HEK293T (cell line): ENCODE measurements at regions not wholly inside any gene's neighbourhood (a gene's known extent, or its start where the extent isn't known, plus 50 kb on each side); places are given as distances from the start of the nearest gene placed in this dataset.

ENCODE experiments used
- CTCF ChIA-PET: fragments of 350-600 bp; formaldehyde crosslinking; extraction: SDS; loops from one replicate; lab custom pipeline; 2021; ENCODE audit warnings: antibody characterized with exemption, inconsistent platforms; lab: Yijun Ruan, JAX
- POLR2A ChIA-PET: fragments of 350-600 bp; formaldehyde crosslinking; extraction: SDS; loops from one replicate; lab custom pipeline; 2020; ENCODE audit warnings: antibody characterized with exemption, inconsistent platforms; lab: Yijun Ruan, JAX
- DNase-seq: peaks from one replicate; pipeline ENCODE4 v3.0.0; 2012; ENCODE audit warnings: mixed read lengths; ENCODE audit errors: extremely low spot score
- ARNT ChIP-seq: fragments of 450-650 bp; IDR thresholded peaks from 2 replicates; pipeline ENCODE4 v1.6.1; 2017; ENCODE audit warnings: mild to moderate bottlenecking
- BHLHE40 ChIP-seq: fragments of 450-650 bp; IDR thresholded peaks from 2 replicates; pipeline ENCODE4 v1.6.1; 2016; ENCODE audit warnings: mild to moderate bottlenecking, moderate library complexity, borderline replicate concordance
- CTBP1 ChIP-seq: fragments of 450-650 bp; IDR thresholded peaks from 2 replicates; pipeline ENCODE4 v1.6.1; 2016; ENCODE audit warnings: borderline replicate concordance
- ELF4 ChIP-seq: fragments of 450-650 bp; IDR thresholded peaks from 2 replicates; pipeline ENCODE4 v1.6.1; 2017; ENCODE audit warnings: antibody characterized with exemption
- FOXA1 ChIP-seq: fragments of 450-650 bp; IDR thresholded peaks from 2 replicates; pipeline ENCODE4 v1.6.1; 2016; ENCODE audit warnings: mild to moderate bottlenecking
- FOXK2 ChIP-seq: fragments of 450-650 bp; IDR thresholded peaks from 2 replicates; pipeline ENCODE4 v1.6.1; 2016; ENCODE audit warnings: mild to moderate bottlenecking
- FOXM1 ChIP-seq: fragments of 450-650 bp; IDR thresholded peaks from 2 replicates; pipeline ENCODE4 v1.6.1; 2017; ENCODE audit warnings: mild to moderate bottlenecking, borderline replicate concordance
- HDGF ChIP-seq: fragments of 450-650 bp; IDR thresholded peaks from 2 replicates; pipeline ENCODE4 v1.6.1; 2017; ENCODE audit warnings: antibody characterized with exemption, borderline replicate concordance
- L3MBTL2 ChIP-seq: fragments of 450-650 bp; conservative IDR thresholded peaks from 2 replicates; pipeline ENCODE4 v1.6.1; 2016; ENCODE audit warnings: mild to moderate bottlenecking
- LEF1 ChIP-seq: fragments of 450-650 bp; IDR thresholded peaks from 2 replicates; pipeline ENCODE4 v1.6.1; 2017; ENCODE audit warnings: mild to moderate bottlenecking, borderline replicate concordance
- NFRKB ChIP-seq: fragments of 450-650 bp; IDR thresholded peaks from 2 replicates; pipeline ENCODE4 v1.6.1; 2016; ENCODE audit warnings: mild to moderate bottlenecking, moderate library complexity
- PKNOX1 ChIP-seq: fragments of 450-650 bp; IDR thresholded peaks from 2 replicates; pipeline ENCODE4 v1.6.1; 2016
- SP1 ChIP-seq: fragments of 450-650 bp; IDR thresholded peaks from 2 replicates; pipeline ENCODE4 v1.6.1; 2017
- SUZ12 ChIP-seq: fragments of 450-650 bp; IDR thresholded peaks from 2 replicates; pipeline ENCODE4 v1.6.1; 2016; ENCODE audit warnings: mild to moderate bottlenecking
- TARDBP ChIP-seq: fragments of 450-650 bp; IDR thresholded peaks from 2 replicates; pipeline ENCODE4 v1.6.1; 2016
- ZNF384 ChIP-seq: fragments of 450-650 bp; IDR thresholded peaks from 2 replicates; pipeline ENCODE4 v1.6.1; 2016

- ChIA-PET CTCF (no interaction called here), POLR2A (no interaction called here)
- no peak for TF ChIP-seq FOXM1
- TF ChIP-seq LEF1, result no peak
- no peak for TF ChIP-seq FOXK2
- no peak for TF ChIP-seq PKNOX1
- TF ChIP-seq TARDBP, result no peak
- no peak for DNase-seq
Observed at GRCh38 chr5:74179179-74179578, 461.3 kb downstream of the ENC1 start.

- POLR2A ChIA-PET, result no interaction called here
- CTCF ChIA-PET, result no interaction called here
- DNase-seq, result no peak
- no peak for TF ChIP-seq FOXA1
- no peak for TF ChIP-seq L3MBTL2
- TF ChIP-seq CTBP1, result no peak
- TF ChIP-seq HDGF, result no peak
- TF ChIP-seq ARNT, result no peak
- TF ChIP-seq NFRKB, result no peak
- no peak for TF ChIP-seq SP1
- TF ChIP-seq ZNF384, result no peak
- TF ChIP-seq FOXM1, result no peak
- no peak for TF ChIP-seq TARDBP
- TF ChIP-seq SUZ12, result no peak
- no peak for TF ChIP-seq LEF1
- no peak for TF ChIP-seq FOXK2
Observed at GRCh38 chr5:74177961-74178360, 462.6 kb downstream of the ENC1 start.

- CTCF ChIA-PET, result interaction anchor here (1.0 kb wide), 1 partner anchor 38 kb away, joined by 4 read pairs; no protein-coding TSS in a partner anchor
- no peak for TF ChIP-seq CTBP1
- TF ChIP-seq LEF1, result no peak
- TF ChIP-seq ARNT, result no peak
- no peak for TF ChIP-seq SP1
- no peak for TF ChIP-seq ELF4
- POLR2A ChIA-PET, result interaction anchor here (0.9 kb wide), 1 partner anchor 29 kb away, joined by 3 read pairs; no protein-coding TSS in a partner anchor
- DNase-seq, result no peak
Observed at GRCh38 chr5:74174366-74174765, 466.2 kb downstream of the ENC1 start.

GRCh38 chr5:74173665-74174064 is 466.9 kb downstream of the ENC1 start:
- ChIA-PET POLR2A (no interaction called here), CTCF (interaction anchor here (0.7 kb wide), 1 partner anchor 14 kb away, joined by 3 read pairs; no protein-coding TSS in a partner anchor)

GRCh38 chr5:74173241-74173640 is 467.3 kb downstream of the ENC1 start:
- DNase-seq, result no peak
- ChIA-PET POLR2A (no interaction called here), CTCF (interaction anchor here (0.7 kb wide), 1 partner anchor 13 kb away, joined by 3 read pairs; no protein-coding TSS in a partner anchor)
- TF ChIP-seq FOXM1 (no peak), ARNT (no peak), SUZ12 (no peak), HDGF (no peak), PKNOX1 (no peak), FOXK2 (no peak), FOXA1 (no peak), LEF1 (no peak), L3MBTL2 (no peak), ZNF384 (no peak), SP1 (no peak), ELF4 (no peak)

More at GRCh38 chr5:74173665-74174064, 466.9 kb downstream of the ENC1 start:
- DNase-seq, result no peak
- TF ChIP-seq HDGF, result no peak
- TF ChIP-seq ARNT, result no peak
- no peak for TF ChIP-seq BHLHE40
- TF ChIP-seq SUZ12, result no peak
- no peak for TF ChIP-seq NFRKB
- no peak for TF ChIP-seq CTBP1
- no peak for TF ChIP-seq TARDBP
- TF ChIP-seq PKNOX1, result no peak

- TF ChIP-seq ELF4 (no peak), NFRKB (no peak), ARNT (no peak), TARDBP (no peak), FOXK2 (no peak), L3MBTL2 (no peak), HDGF (no peak), BHLHE40 (no peak), SUZ12 (no peak), FOXM1 (no peak), CTBP1 (no peak)
- DNase-seq, result no peak
- ChIA-PET POLR2A (no interaction called here), CTCF (no interaction called here)
Observed at GRCh38 chr5:74169701-74170100, 470.8 kb downstream of the ENC1 start.

GRCh38 chr5:74167930-74168315 is 472.6 kb downstream of the ENC1 start:
- DNase-seq, result no peak
- POLR2A ChIA-PET, result no interaction called here
- CTCF ChIA-PET, result no interaction called here

More at GRCh38 chr5:74167930-74168315, 472.6 kb downstream of the ENC1 start:
- TF ChIP-seq SUZ12, result no peak
- TF ChIP-seq L3MBTL2, result no peak
- TF ChIP-seq CTBP1, result no peak
- no peak for TF ChIP-seq TARDBP
- TF ChIP-seq PKNOX1, result no peak
- TF ChIP-seq ARNT, result no peak
- no peak for TF ChIP-seq ELF4
- no peak for TF ChIP-seq FOXM1
- TF ChIP-seq NFRKB, result no peak
- TF ChIP-seq FOXK2, result no peak
- no peak for TF ChIP-seq FOXA1
- no peak for TF ChIP-seq BHLHE40
- TF ChIP-seq LEF1, result no peak
- TF ChIP-seq HDGF, result no peak
- TF ChIP-seq SP1, result no peak
